ENCODE measurements at regions not wholly inside any gene's neighbourhood (a gene's known extent, or its start where the extent isn't known, plus 50 kb on each side); places are given as distances from the start of the nearest gene placed in this dataset.
"Not testable (repeated sequence)": the region's sequence is repeated elsewhere in the genome, so short reads cannot be mapped to it uniquely, and the experiment has no call there.

DNA sequence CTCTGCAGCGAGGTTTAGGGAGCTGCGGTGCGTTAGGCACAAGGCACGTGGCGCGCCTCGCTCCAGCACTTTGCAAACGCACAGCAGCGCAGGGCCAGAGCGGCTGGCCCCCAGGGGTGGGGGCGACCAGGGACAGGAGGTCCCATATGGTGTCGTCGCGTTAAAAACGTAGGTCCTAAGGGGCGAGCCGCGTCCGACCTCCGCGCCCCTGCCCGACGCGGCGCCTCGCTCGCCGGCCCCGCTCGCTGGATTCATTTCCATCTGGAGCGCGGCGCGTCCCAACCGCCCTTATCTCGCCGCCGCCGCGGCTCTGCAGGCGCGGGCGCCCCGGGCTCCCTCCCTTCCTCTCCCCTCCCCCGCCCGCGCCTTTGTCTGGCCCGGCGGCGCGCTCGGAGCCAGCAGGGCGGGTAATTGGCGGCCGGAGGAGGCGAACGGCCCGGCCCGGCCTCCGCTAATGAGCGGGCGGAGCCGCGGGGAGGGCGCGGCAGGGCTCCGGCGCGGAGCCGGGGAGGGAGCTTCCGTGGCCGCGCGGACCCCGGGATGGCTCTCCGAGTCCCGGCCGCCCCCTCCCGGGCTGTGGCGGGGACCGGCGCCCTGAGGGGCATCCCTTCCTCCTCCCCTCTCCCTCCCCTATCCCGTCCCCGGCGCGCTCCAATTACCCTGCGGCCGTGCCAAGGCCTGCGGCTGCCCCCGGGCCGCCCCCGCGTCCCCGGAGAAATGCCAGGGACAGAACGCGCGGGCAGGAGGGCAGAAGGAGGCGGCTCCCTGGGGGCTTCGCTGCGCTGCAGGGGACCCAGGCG is 409.0 kb downstream of the BCOR start:
- peak; percentile 29 to 72 for DNase-seq

- DNase-seq = peak in 1 of 2 donors; percentile 10
Observed at GRCh38 chrX:39689376-39690104, 408.2 kb downstream of the BCOR start.

GRCh38 chrX:39690541-39691415 is 407.0 kb downstream of the BCOR start:
- DNase-seq = no peak

DNA sequence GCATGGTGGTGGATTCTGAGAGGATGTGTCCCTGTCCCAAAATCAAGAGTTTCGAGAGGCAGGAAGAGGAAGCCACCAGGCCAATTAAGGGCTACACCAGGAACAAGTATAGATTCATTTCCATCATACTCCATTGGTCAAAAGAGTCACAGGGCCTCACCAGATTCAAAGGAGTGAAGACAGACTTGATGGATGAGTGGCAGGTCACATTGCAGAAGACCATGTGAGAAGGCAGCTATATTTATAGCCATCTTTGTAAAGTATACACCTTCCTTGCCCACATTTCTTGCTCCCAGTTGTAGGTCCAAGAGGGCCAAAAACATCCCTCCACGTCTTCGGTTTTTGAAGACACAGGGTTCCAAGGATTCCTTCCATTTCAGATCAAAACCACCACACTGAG is 406.0 kb downstream of the BCOR start:
- no peak for DNase-seq

- no peak for DNase-seq
Observed at GRCh38 chrX:39692796-39693195, 405.0 kb downstream of the BCOR start.

DNA sequence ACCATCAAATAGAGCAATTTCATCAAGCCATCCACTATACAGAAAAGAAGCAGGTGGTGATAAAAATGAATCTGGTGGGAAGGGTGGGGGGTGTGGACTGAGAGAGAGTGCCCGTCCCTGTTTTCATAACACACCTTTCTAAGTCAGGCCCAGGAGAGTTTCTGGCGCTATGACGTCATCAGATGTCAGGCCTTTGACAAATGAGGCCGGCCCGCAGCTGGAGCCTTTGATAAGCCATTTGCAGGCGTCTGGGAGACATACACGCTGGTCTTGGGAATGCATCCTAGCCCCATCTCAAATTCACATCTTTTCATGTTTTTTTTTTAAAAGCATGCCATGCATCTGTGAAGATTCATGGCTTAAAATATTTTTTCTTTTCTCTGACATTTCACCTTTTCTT is 404.5 kb downstream of the BCOR start:
- DNase-seq = no peak

GRCh38 chrX:39702636-39703035 is 395.1 kb downstream of the BCOR start:
- DNase-seq = not testable (repeated sequence)

DNA sequence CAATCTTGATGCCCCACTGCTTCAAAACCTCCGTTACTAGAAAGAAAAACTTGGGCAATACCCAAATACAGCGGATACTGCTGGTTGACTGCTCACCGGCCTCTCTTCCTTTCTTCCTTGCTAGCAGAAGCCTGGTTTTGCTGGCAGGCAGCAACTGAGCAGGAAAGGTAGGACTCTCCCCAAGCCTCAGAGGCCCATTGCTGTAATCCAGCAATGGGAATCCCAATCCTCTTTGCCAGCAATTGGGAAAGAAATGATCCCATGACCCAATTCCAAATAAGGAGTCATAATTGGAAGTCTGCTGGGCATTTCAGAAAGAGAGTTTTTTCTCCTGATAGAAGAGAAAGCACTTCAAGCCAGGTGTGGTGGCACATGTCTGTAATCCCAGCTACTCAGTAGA is 394.5 kb downstream of the BCOR start:
- no peak for DNase-seq

DNA sequence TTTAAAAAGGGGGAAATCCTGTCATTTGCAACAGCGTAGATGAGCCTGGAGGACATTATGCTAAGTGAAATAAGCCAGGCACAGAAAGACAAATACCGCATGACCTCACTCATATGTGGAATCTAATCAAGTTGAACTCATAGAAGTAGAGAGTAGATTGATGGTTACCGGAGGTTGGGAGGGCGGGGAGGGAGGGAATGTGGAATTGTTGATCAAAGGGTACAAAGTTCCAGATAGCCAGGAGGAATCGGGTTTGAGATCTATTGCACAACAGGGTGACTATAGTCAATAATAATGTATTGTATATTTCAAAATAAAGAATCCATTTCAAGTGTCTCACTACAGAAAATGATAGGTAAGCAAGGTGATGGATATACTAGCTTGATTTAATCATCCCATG is 393.2 kb downstream of the BCOR start:
- DNase-seq = no peak

DNA sequence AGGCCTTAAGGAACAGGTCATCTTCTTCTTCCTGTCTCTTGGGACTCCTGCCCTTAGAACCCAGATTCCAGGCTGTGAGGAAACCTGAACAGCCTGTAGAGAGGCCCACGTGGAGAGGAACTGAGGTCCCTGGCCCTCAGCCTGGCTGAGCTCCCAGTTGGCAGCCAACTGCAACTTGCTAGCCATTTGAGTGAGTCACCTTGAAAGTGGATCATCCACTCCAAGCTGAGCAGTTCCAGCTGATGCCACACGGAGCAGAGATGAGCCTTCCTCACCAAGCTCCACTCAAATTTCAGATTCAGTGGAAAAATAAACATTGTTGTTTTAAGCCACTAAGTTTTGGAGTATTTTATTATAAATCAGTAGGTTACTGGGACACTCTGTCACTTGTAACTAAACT is 392.5 kb downstream of the BCOR start:
- DNase-seq = no peak

- DNase-seq = no peak
Observed at GRCh38 chrX:39709364-39709763, 388.4 kb downstream of the BCOR start.

DNA sequence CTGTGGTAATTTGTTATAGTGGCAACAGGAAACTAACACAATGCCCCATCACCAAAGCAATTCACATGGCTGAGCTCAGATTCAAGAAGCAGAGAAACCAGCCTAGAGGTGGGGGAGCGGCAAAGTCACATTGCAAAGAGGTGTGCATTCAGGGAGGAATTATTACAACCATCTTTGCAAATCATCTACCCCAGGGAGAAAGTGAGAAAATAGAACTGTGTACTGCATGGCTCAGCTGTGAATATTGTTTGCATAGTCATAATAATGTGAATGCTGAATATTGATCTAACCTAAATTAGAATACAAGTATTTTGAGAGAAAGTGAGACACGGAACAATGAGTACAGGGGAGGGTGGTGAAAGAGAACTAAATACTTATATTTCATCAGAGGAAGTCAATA is 387.9 kb downstream of the BCOR start:
- no peak for DNase-seq

GRCh38 chrX:39710776-39711175 is 387.0 kb downstream of the BCOR start:
- no peak for DNase-seq

DNA sequence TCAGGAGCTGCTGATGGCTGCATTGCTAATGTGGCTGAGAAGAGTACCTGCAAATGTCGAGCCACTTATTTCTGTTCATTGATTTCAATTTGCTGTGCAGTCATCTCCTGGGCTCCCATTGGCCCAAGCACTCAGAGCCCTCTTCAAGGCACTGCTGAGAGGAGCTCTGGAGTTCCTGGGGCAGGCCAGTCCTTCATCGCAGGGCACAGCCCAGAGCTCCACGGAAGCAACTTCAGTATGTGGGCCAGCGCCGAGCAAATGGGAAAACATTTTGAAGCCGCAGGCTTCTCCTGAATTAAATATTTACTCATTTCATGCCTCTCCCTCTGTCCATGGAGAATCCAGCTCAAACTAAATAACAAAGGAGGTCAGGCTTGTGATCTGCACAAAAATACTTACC is 383.3 kb downstream of the BCOR start:
- no peak for DNase-seq

GRCh38 chrX:39716401-39716800 is 381.4 kb downstream of the BCOR start:
- no peak for DNase-seq

- DNase-seq = no peak
Observed at GRCh38 chrX:39716802-39717540, 380.8 kb downstream of the BCOR start.

GRCh38 chrX:39718981-39719380 is 378.8 kb downstream of the BCOR start:
- DNase-seq = no peak

DNA sequence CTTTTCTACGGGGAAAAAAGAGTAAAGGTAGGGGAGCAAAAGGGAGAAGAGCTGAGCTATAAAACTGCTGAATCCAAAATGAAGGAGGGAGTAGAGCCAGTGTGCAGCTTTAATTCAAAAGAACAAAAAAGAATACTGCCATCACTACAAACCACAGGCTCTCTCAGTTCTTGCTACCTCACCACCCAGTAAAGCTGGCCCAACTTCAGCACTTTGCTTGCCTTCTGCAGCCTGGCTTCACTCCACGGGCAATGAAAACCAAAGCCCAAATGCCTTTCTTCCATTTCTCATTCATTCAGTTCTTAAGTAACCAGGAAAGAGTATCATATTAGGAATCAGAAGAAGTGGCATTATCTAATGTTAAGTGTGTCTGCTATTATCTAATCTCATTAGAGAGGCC is 376.8 kb downstream of the BCOR start:
- DNase-seq = no peak

DNA sequence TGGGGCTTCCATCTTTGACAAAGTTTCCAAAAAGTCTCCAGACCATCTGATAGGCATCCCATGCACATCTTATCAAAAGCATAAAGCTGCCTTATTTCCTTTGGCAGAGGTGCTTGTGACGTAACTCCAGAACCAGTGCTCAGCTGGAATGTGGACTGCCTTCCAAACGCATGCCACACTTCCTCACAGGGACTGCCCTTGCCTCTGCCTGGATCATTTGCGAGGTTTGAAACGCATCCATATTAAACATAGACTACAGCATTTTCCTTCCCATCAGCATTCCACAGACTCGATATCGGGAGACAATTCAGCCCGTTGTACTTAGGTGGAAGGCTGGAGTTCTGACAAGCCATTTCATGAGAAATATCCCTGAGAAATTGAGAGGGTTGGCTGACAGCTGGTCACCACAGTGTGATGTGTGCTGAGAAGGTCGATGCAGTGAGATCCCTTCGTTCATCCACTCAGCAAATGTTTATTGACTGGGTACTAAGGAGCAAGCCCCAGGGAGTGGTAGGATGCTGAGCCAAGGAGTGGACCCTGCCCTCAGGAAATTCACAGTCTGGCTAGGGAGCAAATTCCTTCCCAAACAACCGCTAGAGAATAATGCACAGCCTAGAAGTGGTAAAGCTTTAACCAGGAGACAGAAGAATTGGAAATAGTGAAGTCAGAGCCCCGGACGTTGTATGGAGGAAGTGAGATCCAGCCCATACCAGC is 376.0 kb downstream of the BCOR start:
- DNase-seq = no peak

DNA sequence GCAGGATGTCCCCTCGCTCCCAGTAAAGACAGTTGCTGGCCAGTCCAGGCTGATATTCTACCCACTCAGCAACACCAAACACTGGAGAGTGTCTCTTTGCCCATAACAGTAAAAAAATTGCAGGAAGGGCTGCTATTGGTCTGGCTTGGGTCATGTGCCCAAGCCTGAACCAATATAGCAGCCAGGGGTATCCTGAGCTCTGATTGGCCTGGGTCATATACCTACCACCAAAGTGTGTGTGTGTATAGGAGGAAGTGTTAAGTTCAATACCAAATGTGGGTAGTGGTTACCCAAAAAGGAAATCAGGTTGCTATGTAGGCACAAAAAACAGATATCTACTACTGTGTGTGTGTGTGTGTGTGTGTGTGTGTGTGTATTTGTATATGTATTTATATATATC is 373.2 kb downstream of the BCOR start:
- no peak for DNase-seq

DNA sequence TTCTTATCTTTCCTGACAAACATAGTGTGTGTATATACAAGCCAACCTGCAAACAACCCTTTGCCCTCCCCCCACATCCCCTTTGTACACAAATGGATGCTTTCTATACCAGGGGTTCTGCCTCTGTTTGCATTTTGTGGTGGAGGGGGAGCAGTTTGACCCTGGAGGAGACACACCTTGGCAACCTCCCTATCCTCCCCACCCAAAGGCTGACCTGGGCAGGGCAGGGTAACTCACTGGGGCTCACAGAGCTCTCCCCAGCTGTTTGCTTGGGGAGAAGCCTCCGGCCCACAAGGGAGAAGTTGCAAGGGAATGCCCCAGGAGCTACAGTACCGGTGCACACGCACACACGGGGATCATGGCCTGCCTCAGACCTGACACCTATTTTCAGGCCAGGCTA is 372.6 kb downstream of the BCOR start:
- DNase-seq = no peak

Measured in hippocampal formation (tissue), 2 donors.